GM12878 (cell line): ENCODE measurements at regions not wholly inside any gene's neighbourhood (a gene's known extent, or its start where the extent isn't known, plus 50 kb on each side); places are given as distances from the start of the nearest gene placed in this dataset.

Experiments used
- ATAC-seq: fragments of 200-7000 bp; cut with Tn5 transposase; 3 replicates; pipeline ENCODE4 v1.9.1; 2020; ENCODE audit warnings: mild to moderate bottlenecking, moderate library complexity
- BruUV-seq: library from RNA; stranded (reverse); fragments of 400-500 nt; replicated peaks from 2 replicates; lab custom pipeline; 2021; lab: Mats Ljungman, UMichigan
- CTCF ChIA-PET: fragments of 300-600 bp; sonication (Branson Sonifier 250); formaldehyde crosslinking; extraction: SDS; loops from one replicate; lab custom pipeline; 2021; ENCODE audit warnings: inconsistent platforms; lab: Yijun Ruan, JAX
- POLR2A ChIA-PET: fragments of 350-600 bp; formaldehyde crosslinking; extraction: SDS; loops from one replicate; lab custom pipeline; 2021; ENCODE audit warnings: inconsistent platforms; lab: Charles Lee
- RAD21 ChIA-PET: fragments of 300-600 bp; sonication (Branson Sonifier 250); formaldehyde crosslinking; loops from one replicate; lab custom pipeline; 2023; ENCODE audit warnings: antibody characterized with exemption; ENCODE audit not compliant: unreplicated experiment; lab: Charles Lee
- SMC1A ChIA-PET: fragments of 300-600 bp; sonication (Branson Sonifier 250); formaldehyde crosslinking; loops from one replicate; lab custom pipeline; 2023; ENCODE audit not compliant: unreplicated experiment, uncharacterized antibody; lab: Charles Lee
- DNase-seq: peaks from one replicate; pipeline ENCODE4 v3.0.0-alpha.2; 2011; ENCODE audit warnings: low read depth, low spot score
- FAIRE-seq: peaks from 3 replicates; lab custom pipeline; 2011; peaks lifted over from hg19 to GRCh38; lab: Jason Lieb, UNC
- H2AFZ ChIP-seq: 2 replicates; pipeline ENCODE4 v1.6.0; 2011; ENCODE audit warnings: low read depth, low read length, control low read depth; ENCODE audit not compliant: control insufficient read depth
- H3K27ac ChIP-seq: 2 replicates; pipeline ENCODE4 v1.5.1; 2011; ENCODE audit warnings: control low read depth; ENCODE audit not compliant: control insufficient read depth, insufficient read depth
- H3K27me3 ChIP-seq, 2 experiments: replicated peaks in 1 of 2; 2 replicates each; pipeline versions ENCODE4 v1.6.0 to v1.6.1; 2011; ENCODE audit warnings: low read length in 1 of 2; ENCODE audit not compliant: control insufficient read depth in 2 of 2, insufficient read depth in 2 of 2
- H3K36me3 ChIP-seq, 2 experiments: 2 replicates each; pipeline ENCODE4 v1.5.1; 2011; ENCODE audit warnings: low read length in 1 of 2; ENCODE audit not compliant: control insufficient read depth in 2 of 2, insufficient read depth in 2 of 2
- H3K4me1 ChIP-seq: 2 replicates; pipeline ENCODE4 v1.6.1; 2011; ENCODE audit warnings: mild to moderate bottlenecking, low read length, moderate library complexity, mixed read lengths; ENCODE audit not compliant: control insufficient read depth, insufficient read depth
- H3K4me2 ChIP-seq: 2 replicates; pipeline ENCODE4 v1.6.0; 2011; ENCODE audit warnings: control low read depth; ENCODE audit not compliant: control insufficient read depth, insufficient read depth
- H3K4me3 ChIP-seq: fragments of 200-600 bp; sonication (generic); 2 replicates; pipeline ENCODE4 v1.5.1; 2016
- H3K79me2 ChIP-seq: 2 replicates; pipeline ENCODE4 v1.6.0; 2011; ENCODE audit warnings: low read length; ENCODE audit not compliant: control insufficient read depth, insufficient read depth
- H3K9ac ChIP-seq: 2 replicates; pipeline ENCODE4 v1.8.0; 2011; ENCODE audit warnings: low read length, control low read depth, mixed read lengths; ENCODE audit not compliant: control insufficient read depth, insufficient read depth
- H3K9me3 ChIP-seq: replicated peaks from 3 replicates; pipeline ENCODE4 v1.5.1; 2011; ENCODE audit warnings: mild to moderate bottlenecking, low read length; ENCODE audit not compliant: control insufficient read depth, insufficient read depth
- H4K20me1 ChIP-seq: 2 replicates; pipeline ENCODE4 v1.6.0; 2011; ENCODE audit not compliant: control insufficient read depth, insufficient read depth
- CHD4 ChIP-seq: fragments of 200-600 bp; sonication (generic); IDR thresholded peaks from 2 replicates; pipeline ENCODE4 v1.6.1; 2016; ENCODE audit warnings: mild to moderate bottlenecking
- FOS ChIP-seq: IDR thresholded peaks from 3 replicates; pipeline ENCODE4 v1.6.1; 2011; ENCODE audit warnings: borderline replicate concordance; ENCODE audit not compliant: insufficient read length; ENCODE audit errors: extremely low read depth
- IKZF1 ChIP-seq: fragments of 450-650 bp; conservative IDR thresholded peaks from 2 replicates; pipeline ENCODE4 v1.6.1; 2017; ENCODE audit warnings: antibody characterized with exemption, mild to moderate bottlenecking
- KAT2A ChIP-seq: conservative IDR thresholded peaks from 2 replicates; pipeline ENCODE4 v1.6.1; 2011; ENCODE audit warnings: low read depth, low read length; ENCODE audit not compliant: control insufficient read depth
- MTA2 ChIP-seq: fragments of 450-650 bp; IDR thresholded peaks from 2 replicates; pipeline ENCODE4 v1.6.1; 2016; ENCODE audit warnings: low read depth, mild to moderate bottlenecking, moderate library complexity
- NBN ChIP-seq: fragments of 450-650 bp; IDR thresholded peaks from 2 replicates; pipeline ENCODE4 v1.6.1; 2016
- NFYA ChIP-seq: IDR thresholded peaks from 2 replicates; pipeline ENCODE4 v1.6.1; 2011; ENCODE audit warnings: low read depth, mild to moderate bottlenecking, low read length, improper control_type of control experiment, borderline replicate concordance
- PBX3 ChIP-seq: IDR thresholded peaks from 2 replicates; pipeline ENCODE4 v1.6.1; 2011; ENCODE audit warnings: mild to moderate bottlenecking, low read depth, low read length, moderate library complexity; ENCODE audit not compliant: insufficient replicate concordance
- SP1 ChIP-seq: IDR thresholded peaks from one replicate; pipeline ENCODE4 v1.6.1; 2011; ENCODE audit warnings: low read depth, low read length
- ZBED1 ChIP-seq: IDR thresholded peaks from 2 replicates; pipeline ENCODE4 v1.6.1; 2016; ENCODE audit warnings: borderline replicate concordance
- ZNF687 ChIP-seq: fragments of 450-650 bp; IDR thresholded peaks from 2 replicates; pipeline ENCODE4 v1.6.1; 2017; ENCODE audit warnings: mild to moderate bottlenecking, moderate library complexity
- WGBS: methylation state at CpG from one replicate; pipeline ENCODE4 v1.1.6; 2016; ENCODE audit warnings: low lambda C conversion rate; ENCODE audit not compliant: insufficient replicate concordance, insufficient coverage; ENCODE audit errors: missing lambda C conversion rate; 5-methylcytosine and 5-hydroxymethylcytosine counted together
- in situ Hi-C: fragments of 300-500 bp; cut with MboI; formaldehyde crosslinking; loops from 9 replicates; pipeline ENCODE4 v1.14.3; 2018; ENCODE audit warnings: mixed read lengths
- intact Hi-C: fragments of 100-400 bp; cut with micrococcal nuclease; formaldehyde crosslinking; loops from one replicate; pipeline ENCODE4 v1.14.2; 2022; ENCODE audit not compliant: unreplicated experiment

GRCh38 chr5:27402828-27403227 is 364.4 kb upstream of the CDH9 start:
- Histone ChIP-seq H3K4me2 (no peak overlapping the region), H3K27ac (no peak overlapping the region), H3K9me3 (no peaks in the 10 kb centered on the region), H3K36me3 (no peaks in the 10 kb centered on the region), H2AFZ (no peak overlapping the region), H3K27me3 (no peaks in the 10 kb centered on the region), H3K9ac (no peak overlapping the region), H3K79me2 (no peaks in the 10 kb centered on the region), H3K4me1 (no peaks in the 10 kb centered on the region), H3K4me3 (no peak overlapping the region), H4K20me1 (no peaks in the 10 kb centered on the region)
- no peak for DNase-seq
- no peak for TF ChIP-seq ZBED1
- TF ChIP-seq MTA2: no peak
- no peak for TF ChIP-seq ZNF687
- no peak for TF ChIP-seq IKZF1
- TF ChIP-seq CHD4: no peak
- TF ChIP-seq KAT2A: no peak
- TF ChIP-seq FOS: no peak
- no peak for TF ChIP-seq NFYA
- no peak for TF ChIP-seq PBX3
- no peak for TF ChIP-seq SP1
- TF ChIP-seq NBN: no peak
- FAIRE-seq: no peak
- peak; percentile 48; the same call in 2 of the 3 replicates for ATAC-seq
- CTCF ChIA-PET: no interaction called here
- no TSS peak for BruUV-seq
- POLR2A ChIA-PET: no interaction called here
- RAD21 ChIA-PET: no interaction called here
- in situ Hi-C loops (no loop called here), intact Hi-C loops (no loop called here)
- SMC1A ChIA-PET: no interaction called here
- 58% methylated on average over 3 of the region's 3 CpGs for WGBS
